ENCODE measurements at regions not wholly inside any gene's neighbourhood (a gene's known extent, or its start where the extent isn't known, plus 50 kb on each side); places are given as distances from the start of the nearest gene placed in this dataset.

GRCh38 chr12:96099986-96100385 lies 64.6 kb upstream of the LTA4H start:
- no peak for DNase-seq
- Mint-ChIP-seq H3K4me1 (no peaks in the 10 kb centered on the region), H3K36me3 (ENCODE audit: low read depth) (no peaks in the 10 kb centered on the region), H3K27ac (no peak overlapping the region), H3K27me3 (ENCODE audit: insufficient read depth) (no peaks in the 10 kb centered on the region), H3K4me3 (no peak overlapping the region), H3K9me3 (no peaks in the 10 kb centered on the region)
- TF ChIP-seq CTCF (conservative IDR thresholded peaks at IDR 0.05) = no peak
- 94 to 96% methylated on average over 7 of the region's 7 CpGs for WGBS, 2 experiments (ENCODE audit: insufficient coverage in 1 of 2, insufficient read length in 1 of 2)
- Histone ChIP-seq H3K9me3 (ENCODE audit: control insufficient read depth, low read length) (no peaks in the 10 kb centered on the region), H3K4me1 (ENCODE audit: control insufficient read depth, insufficient read depth, low read length) (no peaks in the 10 kb centered on the region), H3K36me3 (ENCODE audit: control insufficient read depth, insufficient read depth, low read length) (no peaks in the 10 kb centered on the region), H3K4me3 (ENCODE audit: low read length) (no peak overlapping the region), H3K27me3 (ENCODE audit: control insufficient read depth, insufficient read depth, low read length, poor library complexity, severe bottlenecking) (no peaks in the 10 kb centered on the region), H3K27ac (ENCODE audit: low read depth, low read length) (no peak overlapping the region), H3K9ac (ENCODE audit: extremely low read depth, low read length, poor library complexity, severe bottlenecking) (no peak overlapping the region)

- H3K27me3 Mint-ChIP-seq (ENCODE audit: insufficient read depth) = no peaks in the 10 kb centered on the region
- H3K9ac ChIP-seq (ENCODE audit: extremely low read depth, low read length, poor library complexity, severe bottlenecking) = no peak overlapping the region
- no peak overlapping the region for H3K27ac Mint-ChIP-seq
- 96% methylated on average over 2 of the region's 2 CpGs; no CpG with 5 or more reads in 1 of the 2 experiments for WGBS, 2 experiments (ENCODE audit: insufficient coverage in 1 of 2, insufficient read length in 1 of 2)
- no peaks in the 10 kb centered on the region for H3K36me3 ChIP-seq (ENCODE audit: control insufficient read depth, insufficient read depth, low read length)
- no peak overlapping the region for H3K4me3 Mint-ChIP-seq
- no peaks in the 10 kb centered on the region for H3K36me3 Mint-ChIP-seq (ENCODE audit: low read depth)
- H3K27me3 ChIP-seq (ENCODE audit: control insufficient read depth, insufficient read depth, low read length, poor library complexity, severe bottlenecking) = no peaks in the 10 kb centered on the region
- H3K9me3 ChIP-seq (ENCODE audit: control insufficient read depth, low read length) = no peaks in the 10 kb centered on the region
- no peak overlapping the region for H3K4me3 ChIP-seq (ENCODE audit: low read length)
- no peak for TF ChIP-seq CTCF (conservative IDR thresholded peaks at IDR 0.05)
- DNase-seq = no peak
- H3K9me3 Mint-ChIP-seq = no peaks in the 10 kb centered on the region
- no peak overlapping the region for H3K27ac ChIP-seq (ENCODE audit: low read depth, low read length)
- no peaks in the 10 kb centered on the region for H3K4me1 Mint-ChIP-seq
- H3K4me1 ChIP-seq (ENCODE audit: control insufficient read depth, insufficient read depth, low read length) = no peaks in the 10 kb centered on the region
Measured at GRCh38 chr12:96101806-96102205, 66.4 kb upstream of the LTA4H start.

- WGBS, 2 experiments (ENCODE audit: insufficient coverage in 1 of 2, insufficient read length in 1 of 2) = 92 to 100% methylated on average over 1 to 8 of the region's 8 CpGs
- H3K9ac ChIP-seq (ENCODE audit: extremely low read depth, low read length, poor library complexity, severe bottlenecking) = no peak overlapping the region
- no peaks in the 10 kb centered on the region for H3K9me3 ChIP-seq (ENCODE audit: control insufficient read depth, low read length)
- no peaks in the 10 kb centered on the region for H3K27me3 Mint-ChIP-seq (ENCODE audit: insufficient read depth)
- H3K9me3 Mint-ChIP-seq = peaks cover under 1% of the 10 kb centered on the region
- no peaks in the 10 kb centered on the region for H3K36me3 ChIP-seq (ENCODE audit: control insufficient read depth, insufficient read depth, low read length)
- TF ChIP-seq CTCF (conservative IDR thresholded peaks at IDR 0.05) = no peak
- H3K4me3 ChIP-seq (ENCODE audit: low read length) = no peak overlapping the region
- H3K27ac ChIP-seq (ENCODE audit: low read depth, low read length) = no peak overlapping the region
- H3K4me1 Mint-ChIP-seq = peaks cover under 1% of the 10 kb centered on the region
- H3K27ac Mint-ChIP-seq = no peak overlapping the region
- no peaks in the 10 kb centered on the region for H3K4me1 ChIP-seq (ENCODE audit: control insufficient read depth, insufficient read depth, low read length)
- no peak overlapping the region for H3K4me3 Mint-ChIP-seq
- H3K36me3 Mint-ChIP-seq (ENCODE audit: low read depth) = no peaks in the 10 kb centered on the region
- no peaks in the 10 kb centered on the region for H3K27me3 ChIP-seq (ENCODE audit: control insufficient read depth, insufficient read depth, low read length, poor library complexity, severe bottlenecking)
- no peak for DNase-seq
Measured at GRCh38 chr12:96103067-96103644, 67.8 kb upstream of the LTA4H start.

Data from endodermal cell (in vitro differentiated cells).